GM19239 (cell line): ENCODE measurements at regions not wholly inside any gene's neighbourhood (a gene's known extent, or its start where the extent isn't known, plus 50 kb on each side); places are given as distances from the start of the nearest gene placed in this dataset.

Experiments
- DNase-seq: peaks from one replicate; pipeline ENCODE4 v3.0.0; 2011; ENCODE audit warnings: low spot score; ENCODE audit not compliant: insufficient read length
- FAIRE-seq: peaks from 2 replicates; lab custom pipeline; 2011; peaks lifted over from hg19 to GRCh38; lab: Jason Lieb, UNC

DNA sequence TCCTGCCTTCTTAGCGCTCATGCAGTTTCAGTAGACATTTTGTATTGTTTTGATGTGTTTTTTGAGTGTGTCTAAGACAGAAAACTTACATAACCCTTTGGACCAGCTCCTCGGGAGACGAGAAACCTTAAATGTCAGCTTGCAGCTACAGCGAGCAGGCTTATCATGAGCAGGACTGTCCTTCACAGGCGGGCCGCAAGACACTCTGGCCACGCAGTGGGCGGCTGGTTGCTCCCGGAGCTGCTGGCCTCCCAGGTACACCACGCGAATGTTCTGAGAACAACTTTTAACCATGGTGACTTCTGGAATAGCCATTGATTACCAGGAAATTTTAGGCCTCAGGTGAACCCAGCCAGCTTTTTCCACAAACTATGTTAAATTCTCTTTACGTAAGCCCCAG, 164.1 kb upstream of the DIO3 start:
- DNase-seq (no peak), FAIRE-seq (no peak)

DNA sequence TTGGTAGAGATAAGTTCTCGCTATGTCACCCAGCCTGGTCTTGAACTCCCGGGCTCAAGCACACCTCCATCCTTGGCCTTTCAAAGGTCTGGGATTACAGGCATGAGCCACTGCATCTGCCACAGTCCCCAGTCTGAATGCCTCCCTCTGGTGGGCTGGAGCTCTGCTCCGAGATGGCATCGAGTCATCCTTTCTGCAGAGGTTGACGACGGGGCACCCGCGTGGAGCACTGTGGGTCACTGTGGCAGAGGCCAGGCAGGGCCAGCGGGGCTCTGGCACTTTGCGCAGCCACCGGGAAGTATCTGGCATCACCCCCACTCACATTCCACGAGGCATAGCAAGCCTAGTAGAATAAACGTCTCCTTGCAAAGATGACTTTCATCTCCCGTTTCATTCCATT, 163.3 kb upstream of the DIO3 start:
- DNase-seq (no peak), FAIRE-seq (no peak)

DNA sequence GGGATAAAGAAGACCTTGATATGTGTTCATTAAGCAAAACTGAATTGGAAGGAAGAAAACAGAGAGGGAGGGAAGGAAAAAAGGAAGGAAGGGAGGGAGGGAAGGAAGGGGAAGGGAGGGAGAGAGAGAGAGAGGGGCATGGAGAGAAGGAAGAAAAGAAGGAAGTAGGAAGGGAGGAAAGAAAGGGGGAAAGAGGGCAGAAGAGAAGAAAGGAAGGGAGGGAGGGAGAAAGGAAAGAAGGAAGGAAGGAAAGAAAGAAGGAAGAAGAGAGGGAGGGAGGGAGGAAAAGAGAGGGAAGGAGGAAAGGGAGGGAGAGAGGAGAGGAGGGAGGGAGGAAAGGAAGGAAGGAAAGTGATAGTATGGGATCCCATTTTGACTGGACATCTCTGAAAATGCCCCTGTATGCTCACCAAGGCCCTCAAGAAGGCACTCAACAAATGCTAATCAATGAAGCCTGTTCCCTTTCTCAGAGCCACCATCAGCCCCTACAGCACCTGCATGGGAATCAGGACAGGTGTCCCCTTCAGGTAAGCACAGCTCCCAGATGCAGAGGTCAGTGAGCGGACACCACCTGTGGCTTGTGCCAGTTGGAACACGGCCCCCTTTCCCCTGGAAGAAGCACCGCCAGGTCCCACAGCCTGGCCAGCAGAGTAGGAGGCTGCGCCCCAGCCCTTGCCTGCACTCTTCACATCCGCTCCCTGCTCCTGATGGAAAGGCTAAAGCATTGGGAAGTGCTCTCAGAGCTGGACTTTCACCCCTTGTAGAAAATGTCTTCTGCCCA, 161.4 kb upstream of the DIO3 start:
- DNase-seq (no peak), FAIRE-seq (no peak)

DNA sequence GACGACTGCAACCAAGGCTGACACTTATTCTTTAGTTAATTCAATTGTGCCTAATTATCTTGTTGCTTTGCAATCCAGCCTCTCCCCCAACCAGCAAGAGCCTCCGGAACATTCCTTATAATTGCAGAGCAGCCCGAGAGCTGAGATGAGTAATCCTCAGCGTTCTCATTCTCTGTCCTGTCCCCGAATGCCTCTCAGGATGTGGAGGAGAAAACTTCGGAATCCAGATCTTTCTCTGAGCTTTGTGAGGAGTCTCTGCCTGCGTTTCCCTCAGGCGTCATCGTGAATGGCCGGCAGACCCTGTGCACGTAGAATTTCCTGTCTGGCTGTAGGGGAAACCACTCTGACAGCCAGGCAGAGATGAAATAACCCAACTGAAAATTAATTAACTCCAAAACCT, 160.5 kb upstream of the DIO3 start:
- DNase-seq (no peak), FAIRE-seq (no peak)

DNA sequence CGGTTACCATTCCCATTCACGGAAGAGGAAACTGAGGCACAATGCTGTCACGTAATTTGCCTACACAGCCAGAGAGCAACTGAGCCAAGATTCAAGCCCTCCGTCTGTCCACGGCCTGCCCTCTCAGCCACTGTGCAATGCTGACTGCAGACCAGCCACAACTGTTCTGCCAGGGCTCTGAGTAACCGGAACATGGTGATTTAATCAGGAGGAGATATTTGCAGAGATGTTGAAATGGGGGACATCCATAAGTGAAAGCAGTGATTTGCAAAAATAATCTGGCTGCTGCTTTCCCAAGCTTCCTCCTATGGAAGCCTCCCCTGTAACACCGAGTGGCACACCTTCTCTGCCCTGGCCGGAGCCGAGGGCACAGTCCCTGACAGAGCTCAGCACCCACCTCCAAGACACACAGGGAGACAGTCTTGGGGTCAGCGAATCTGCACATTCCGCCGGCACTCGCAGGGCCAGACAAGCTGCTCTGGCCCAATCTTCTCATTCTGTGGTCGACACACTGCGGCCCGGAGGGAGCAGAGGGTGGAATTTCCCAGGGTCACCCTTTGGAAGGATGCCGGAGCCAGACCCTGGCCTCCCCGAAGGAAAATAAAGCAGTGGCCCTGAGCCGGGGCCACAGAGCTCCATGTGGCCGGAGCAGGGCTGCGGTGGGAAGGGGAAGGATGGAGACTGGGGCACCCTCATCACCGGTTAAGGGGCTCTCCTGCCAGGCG, 158.2 kb upstream of the DIO3 start:
- no peak for FAIRE-seq
- DNase-seq: no peak

DNA sequence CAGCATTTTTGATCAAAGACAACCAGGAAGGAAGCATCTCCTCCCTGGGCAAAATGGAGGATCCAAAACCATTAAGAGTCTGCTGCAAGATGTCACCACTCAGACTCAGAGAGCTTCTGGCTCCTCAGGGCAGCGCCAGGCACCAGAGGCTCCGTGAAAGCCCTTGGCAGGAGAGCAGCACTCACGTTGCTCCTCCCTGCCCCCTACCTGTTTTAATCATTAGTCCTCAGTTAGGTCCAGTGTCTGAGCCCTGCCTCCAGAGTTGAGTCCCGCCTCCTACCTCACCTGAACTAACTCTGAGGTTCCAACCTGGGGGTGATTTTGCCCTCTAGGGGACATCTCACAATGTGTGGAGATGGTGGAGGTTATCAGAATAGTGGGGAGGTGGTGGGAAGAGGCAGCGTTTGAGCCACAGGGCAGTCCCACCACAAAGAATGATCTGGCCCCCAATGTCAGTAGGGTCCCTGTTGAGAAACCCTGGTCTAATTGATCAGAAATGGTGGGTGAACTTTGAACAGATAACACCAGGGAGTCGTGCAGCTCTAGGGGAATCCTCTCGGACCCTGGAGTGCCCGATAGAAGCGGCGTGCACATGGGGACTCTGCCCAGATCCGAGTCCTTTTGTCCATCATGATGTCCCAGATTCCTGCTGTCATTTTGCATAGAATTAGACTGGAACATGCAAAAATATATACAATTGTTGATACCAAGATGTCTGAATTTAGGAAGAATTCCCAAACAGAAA, 156.7 kb upstream of the DIO3 start:
- no peak for DNase-seq

DNA sequence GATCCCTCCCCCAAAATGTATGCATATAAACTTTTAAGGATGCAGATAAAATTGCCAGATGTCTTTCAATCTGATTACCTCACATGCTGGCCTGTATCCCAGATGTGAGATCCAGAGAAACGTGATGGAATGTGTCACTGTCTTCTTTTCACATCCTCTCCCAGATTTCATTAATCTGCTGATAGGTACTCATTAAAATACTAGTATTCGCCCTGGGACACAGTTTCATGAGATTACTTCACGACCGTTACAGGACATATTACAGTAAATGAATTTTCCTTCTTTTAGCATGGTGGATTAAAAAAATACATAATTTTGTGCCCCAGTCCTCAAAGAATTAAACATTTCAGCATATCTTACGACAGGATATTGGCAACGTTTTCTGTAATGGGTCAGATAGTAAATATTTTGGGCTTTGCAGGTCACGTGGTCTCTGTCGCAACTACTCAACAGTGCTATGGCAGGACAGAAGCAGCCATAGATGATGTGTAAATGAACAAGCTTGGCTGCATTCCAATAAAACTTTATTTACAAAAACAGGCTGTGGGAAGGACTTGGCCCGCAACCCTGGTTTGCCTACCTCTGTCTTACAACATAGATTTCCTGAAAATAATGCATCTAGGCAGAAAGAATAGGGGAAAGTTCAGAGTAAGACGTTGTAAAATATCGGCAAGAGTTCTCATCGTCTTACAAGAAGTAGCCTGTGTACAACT, 156.0 kb upstream of the DIO3 start:
- FAIRE-seq: no peak
- DNase-seq: no peak

More for the DNA sequence above, 156.7 kb upstream of the DIO3 start:
- FAIRE-seq: no peak

DNA sequence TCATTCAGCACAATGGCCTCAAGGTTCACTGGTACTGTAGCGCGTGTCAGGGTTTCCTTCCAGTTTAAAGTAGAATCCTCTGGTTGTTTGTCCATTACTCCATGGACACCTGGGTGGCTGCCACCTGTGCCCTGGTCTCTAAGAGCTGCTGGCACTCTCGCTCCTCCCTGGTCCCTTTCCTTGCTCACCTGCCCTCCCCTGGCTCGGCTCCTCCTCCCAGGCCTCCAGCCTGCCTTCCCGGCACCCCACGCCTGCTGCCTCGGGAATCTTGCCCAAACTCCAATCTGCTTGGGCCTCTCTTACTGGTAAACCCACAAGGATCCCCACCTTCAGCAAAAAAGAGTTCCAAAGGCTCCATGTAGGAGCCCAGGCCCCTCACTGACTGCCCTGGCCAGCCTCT, 154.4 kb upstream of the DIO3 start:
- FAIRE-seq: no peak

DNA sequence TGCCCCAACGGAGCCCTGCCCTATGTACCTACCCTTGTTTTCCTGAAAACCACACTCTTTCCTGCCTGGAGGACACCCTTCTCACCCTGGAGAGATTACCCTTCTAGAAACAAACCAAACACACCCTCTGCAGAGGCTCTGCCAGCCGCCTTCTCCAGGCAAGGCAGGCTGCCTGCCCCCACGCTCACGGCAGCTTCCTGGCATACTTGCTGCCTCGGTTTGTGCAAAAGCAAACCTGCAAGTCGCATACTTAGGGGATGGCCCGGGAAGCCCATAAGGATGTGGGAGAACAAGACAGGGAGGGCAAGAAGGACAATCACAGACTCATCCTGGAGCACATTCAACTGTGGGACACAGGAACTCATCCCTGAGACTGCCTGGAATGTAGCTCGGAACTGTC, 154.0 kb upstream of the DIO3 start:
- DNase-seq (no peak), FAIRE-seq (no peak)

More for the DNA sequence above, 154.4 kb upstream of the DIO3 start:
- no peak for DNase-seq

DNA sequence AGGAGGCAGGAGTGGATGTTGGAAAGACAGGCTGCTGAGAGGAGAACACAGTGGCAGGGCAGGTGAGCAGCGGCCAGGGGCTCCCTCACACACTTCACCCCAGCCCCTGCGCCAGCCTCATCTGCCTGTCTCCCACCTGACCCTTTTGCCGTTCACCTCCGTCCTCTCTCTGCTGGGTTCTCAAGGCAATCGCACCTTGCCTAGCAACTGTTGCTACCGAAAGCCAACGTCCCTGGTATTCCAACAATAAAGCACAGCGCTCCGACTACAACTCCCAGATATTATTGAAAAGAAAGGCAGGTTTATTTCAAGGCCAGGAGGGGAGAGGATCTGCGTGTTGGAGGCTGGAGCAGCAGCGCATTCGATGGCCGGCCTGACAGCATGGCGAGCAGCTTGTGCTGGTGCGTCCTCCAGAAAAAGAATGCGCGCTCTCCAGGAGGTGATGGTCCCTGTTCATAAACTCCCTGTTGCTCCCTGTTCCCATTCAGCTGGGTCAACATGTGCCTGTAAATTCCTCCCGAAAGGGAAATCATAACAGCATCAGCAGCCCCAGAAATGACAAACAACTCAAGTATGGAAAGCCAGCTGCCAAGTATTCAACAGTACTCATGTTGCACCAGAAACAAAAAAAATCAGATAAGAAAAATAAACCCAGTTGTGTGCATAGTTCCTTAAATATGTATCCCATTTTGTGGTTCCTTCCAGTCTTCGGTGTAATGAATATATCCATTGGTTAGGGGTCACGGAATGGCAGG, 153.0 kb upstream of the DIO3 start:
- FAIRE-seq (no peak), DNase-seq (no peak)

DNA sequence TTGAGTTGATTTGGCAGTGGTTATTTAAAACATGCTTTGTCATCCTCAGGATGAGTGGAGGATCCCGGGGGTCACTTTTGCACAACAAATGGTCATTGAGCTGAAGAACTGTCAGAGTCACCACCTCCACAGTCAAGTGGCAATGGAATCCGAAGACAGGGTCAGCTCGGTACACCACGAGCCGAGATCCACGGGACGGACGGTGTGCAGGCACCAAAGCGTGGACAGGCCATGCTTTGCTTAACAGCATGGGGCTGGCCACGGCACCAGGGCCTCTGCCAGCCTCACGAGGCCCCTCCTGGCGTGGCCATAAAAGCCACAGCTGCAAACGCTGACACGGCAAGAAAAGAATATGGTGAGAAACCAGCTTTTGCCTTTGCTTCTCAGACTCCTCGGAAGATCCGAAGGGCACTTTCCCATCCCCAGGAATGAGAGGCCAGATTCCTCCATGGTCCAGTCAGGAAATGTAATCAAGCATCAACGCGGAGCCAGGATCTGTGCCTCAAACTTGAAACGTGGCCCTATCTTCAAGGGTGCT, 152.2 kb upstream of the DIO3 start:
- no peak for FAIRE-seq

DNA sequence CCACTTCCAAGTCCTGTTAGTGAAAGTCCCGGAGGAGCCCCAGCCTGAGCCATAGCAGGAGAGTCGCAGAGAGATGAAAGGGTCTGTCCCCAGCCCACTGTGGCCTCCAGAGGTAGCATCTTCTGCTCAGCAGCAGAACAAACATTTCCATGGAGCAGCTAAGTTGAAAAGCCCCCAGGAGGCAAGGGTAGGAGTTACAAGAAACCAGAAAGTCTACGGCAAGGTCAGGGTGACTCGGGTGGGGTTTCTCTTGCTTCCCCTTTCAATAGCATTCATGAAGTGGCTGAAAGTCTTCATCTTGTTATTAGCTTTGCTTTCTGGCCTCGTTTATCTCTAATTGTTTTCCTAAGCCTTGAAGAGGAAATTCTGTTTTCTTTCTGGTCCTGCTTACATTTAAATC, 151.2 kb upstream of the DIO3 start:
- no peak for DNase-seq
- no peak for FAIRE-seq

More for the DNA sequence above, 152.2 kb upstream of the DIO3 start:
- no peak for DNase-seq

DNA sequence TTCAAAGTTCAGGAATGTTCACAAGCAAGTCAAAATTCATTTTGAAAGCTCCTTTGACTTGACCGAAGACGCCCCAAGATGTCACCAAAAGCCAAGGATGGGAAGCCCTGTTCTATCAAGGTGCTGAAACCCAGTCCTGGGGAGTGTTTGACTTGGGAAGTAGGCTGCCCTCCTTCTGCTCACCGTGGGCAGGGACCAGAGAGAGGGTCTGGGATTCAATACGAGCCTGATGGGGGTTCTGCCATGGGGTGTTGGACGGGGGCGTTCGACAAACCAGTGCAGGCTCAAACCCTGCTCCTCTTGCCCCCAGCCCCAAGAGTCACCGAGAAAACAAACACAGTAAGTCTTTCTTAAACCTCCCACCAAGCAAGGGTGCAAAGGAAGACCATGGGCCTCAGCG, 150.1 kb upstream of the DIO3 start:
- FAIRE-seq (no peak), DNase-seq (no peak)

DNA sequence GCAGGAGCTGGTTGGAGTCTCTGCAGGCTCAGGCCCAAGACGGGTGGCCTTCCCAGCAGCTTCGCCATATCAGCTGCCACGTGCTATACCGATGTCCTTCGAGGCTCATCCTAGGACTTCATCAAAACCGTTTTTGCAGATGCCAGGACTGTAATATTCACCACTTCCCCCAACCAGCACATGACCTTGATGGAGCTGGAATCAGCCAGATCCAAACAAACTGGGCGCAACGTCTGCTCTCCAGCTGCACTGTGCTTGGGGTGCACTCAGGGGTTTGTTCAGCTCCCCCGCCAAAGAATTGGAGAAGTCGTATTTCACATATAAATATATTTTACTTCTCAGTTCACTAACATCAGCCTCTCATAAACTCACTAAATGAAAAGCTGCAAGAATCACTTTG, 149.5 kb upstream of the DIO3 start:
- DNase-seq: no peak
- FAIRE-seq: no peak

DNA sequence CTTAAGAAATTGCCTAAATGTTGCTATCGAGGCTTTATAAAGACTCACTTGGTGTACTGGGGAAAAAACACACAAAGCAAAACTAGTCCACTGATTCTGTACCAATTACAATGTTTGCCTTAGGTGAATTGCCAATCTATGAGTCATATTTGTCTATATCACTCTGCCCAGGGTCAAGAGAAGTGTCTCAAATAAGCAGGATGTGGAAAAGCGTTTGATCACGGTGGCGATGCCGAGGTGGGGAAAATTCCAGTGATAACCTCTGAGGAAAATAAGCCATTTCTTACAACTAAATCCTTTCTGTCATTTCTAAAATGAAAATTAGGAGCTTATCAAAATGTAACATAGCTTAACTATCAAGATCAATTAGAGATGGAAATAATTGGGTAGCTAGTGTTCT, 148.6 kb upstream of the DIO3 start:
- DNase-seq: no peak
- no peak for FAIRE-seq

DNA sequence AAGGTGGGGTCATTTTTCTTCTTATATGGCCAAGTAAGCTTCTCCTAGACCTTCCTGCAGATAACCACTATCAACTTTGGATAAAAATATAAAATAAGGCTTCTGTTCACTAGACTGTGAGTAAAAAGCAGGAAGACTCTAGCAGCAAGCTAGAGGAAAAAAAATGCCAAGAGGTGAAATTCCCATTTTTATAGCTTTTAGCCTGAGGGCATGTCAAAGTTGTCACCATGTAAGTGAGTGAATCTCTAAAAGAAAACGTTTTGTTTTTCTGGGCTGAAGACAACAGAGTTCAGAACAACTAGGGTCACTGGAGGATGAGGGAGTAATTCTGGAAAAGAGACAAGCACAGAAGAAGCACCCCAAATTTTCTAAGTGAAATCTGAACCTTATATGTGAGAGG, 143.9 kb upstream of the DIO3 start:
- FAIRE-seq (no peak), DNase-seq (no peak)

DNA sequence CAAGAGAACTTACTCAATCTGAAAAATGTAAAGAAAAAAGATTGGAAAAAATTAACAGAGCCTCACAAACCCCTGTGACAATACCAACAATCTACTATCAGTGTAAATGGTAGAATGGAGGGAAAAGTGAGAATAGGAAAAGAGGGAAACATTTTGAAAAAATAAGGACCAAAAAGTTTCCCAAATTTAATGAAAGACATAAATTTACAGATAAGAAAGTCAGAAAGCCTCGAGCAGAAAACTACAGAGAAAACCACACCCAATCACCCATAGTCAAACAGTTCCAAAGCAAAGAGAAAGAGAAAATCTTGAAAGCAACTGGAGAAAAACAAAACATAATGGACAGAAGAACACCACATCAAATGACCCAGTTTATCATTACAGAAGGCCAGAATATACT, 142.7 kb upstream of the DIO3 start:
- no peak for FAIRE-seq
- DNase-seq: no peak

DNA sequence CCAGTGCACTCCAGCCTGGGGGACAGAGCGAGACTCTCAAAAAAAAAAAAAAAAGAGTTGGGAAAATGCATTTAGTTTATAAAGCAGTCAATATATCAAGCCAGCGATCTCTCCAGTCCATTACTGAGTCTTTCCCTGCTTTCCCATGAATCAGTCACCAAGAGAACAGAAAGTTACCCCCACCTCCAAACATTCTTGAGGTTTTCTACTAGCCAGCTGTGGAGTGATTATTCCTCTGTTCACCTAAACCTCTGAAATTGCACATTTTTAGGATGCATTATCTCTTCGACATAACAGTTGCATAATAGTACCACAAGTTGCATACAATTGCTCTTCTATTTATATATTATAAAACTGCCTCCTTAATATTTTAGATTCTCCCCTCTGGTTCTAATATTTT, 134.8 kb upstream of the DIO3 start:
- FAIRE-seq (no peak), DNase-seq (no peak)

DNA sequence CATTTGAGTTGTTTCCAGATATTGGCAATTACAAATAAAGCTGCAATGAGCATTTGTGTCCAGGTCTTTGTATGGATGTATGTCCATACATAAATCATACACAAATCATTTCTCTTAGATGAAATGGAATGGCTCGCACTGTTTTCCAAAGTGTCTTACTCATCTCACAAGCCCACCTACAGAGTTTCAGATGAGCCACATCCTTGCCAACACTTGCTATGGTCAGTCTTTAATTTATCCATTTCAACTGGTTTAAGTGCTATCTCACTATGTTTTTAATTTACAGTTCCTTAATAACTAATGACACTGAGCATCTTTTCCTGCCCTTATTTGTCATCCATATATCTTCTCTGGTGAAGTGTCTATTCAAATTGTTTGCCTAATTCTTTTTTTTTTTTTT, 132.9 kb upstream of the DIO3 start:
- FAIRE-seq: no peak
- no peak for DNase-seq

DNA sequence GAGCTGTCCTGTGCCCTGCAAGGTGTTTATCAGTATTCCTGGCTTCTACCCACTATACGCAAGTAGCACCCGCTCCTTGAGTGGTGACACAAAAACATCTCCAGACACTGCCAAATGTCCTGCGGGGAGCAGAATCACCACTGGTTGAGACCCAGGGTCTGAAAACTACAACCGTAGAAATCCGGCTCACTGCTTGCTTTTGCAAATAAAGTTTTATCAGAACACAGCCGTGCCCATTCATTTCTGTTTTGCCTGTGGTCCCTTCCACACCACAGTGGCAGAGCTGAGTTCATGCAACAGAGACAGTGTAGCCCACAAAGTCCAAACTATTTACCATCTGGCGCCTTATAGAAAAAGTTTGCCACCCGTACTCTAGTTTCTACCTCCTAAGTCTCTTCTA, 125.7 kb upstream of the DIO3 start:
- no peak for DNase-seq
- no peak for FAIRE-seq
